Skeletal muscle tissue (tissue), 3 donors: ENCODE measurements at regions not wholly inside any gene's neighbourhood (a gene's known extent, or its start where the extent isn't known, plus 50 kb on each side); places are given as distances from the start of the nearest gene placed in this dataset.

Experiments
- H3K27ac ChIP-seq: one replicate; pipeline ENCODE4 v1.7.0; 2013; ENCODE audit warnings: mild to moderate bottlenecking, low read depth, low read length, inconsistent platforms
- H3K27me3 ChIP-seq, 3 donors: one replicate each; pipeline ENCODE4 v1.7.0; 2013; ENCODE audit warnings: low read length in 3 of 3; ENCODE audit not compliant: control insufficient read depth in 3 of 3, insufficient read depth in 3 of 3
- H3K36me3 ChIP-seq, 3 donors: one replicate each; pipeline ENCODE4 v1.7.0; 2013; ENCODE audit warnings: low read length in 3 of 3; ENCODE audit not compliant: control insufficient read depth in 3 of 3, insufficient read depth in 3 of 3
- H3K4me1 ChIP-seq, 3 donors: one replicate each; pipeline ENCODE4 v1.7.0; 2013; ENCODE audit warnings: low read length in 3 of 3, mild to moderate bottlenecking in 3 of 3; ENCODE audit not compliant: control insufficient read depth in 3 of 3, insufficient read depth in 3 of 3
- H3K4me3 ChIP-seq, 3 donors: one replicate each; pipeline ENCODE4 v1.7.0; 2013; ENCODE audit warnings: low read length in 3 of 3
- H3K9ac ChIP-seq, 3 donors: one replicate each; pipeline ENCODE4 v1.7.0; 2013; ENCODE audit warnings: low read length in 3 of 3, mild to moderate bottlenecking in 3 of 3, moderate library complexity in 2 of 3, low read depth in 1 of 3
- H3K9me3 ChIP-seq, 3 donors: one replicate each; pipeline ENCODE4 v1.7.0; 2013; ENCODE audit warnings: low read length in 3 of 3; ENCODE audit not compliant: control insufficient read depth in 3 of 3
- donor health status: Osteomylitis.

- Histone ChIP-seq H3K36me3 (no peaks in the 10 kb centered on the region), H3K9me3 (no peaks in the 10 kb centered on the region), H3K27me3 (no peaks in the 10 kb centered on the region), H3K4me1 (peaks cover 4 to 16% (median 7%) of the 10 kb centered on the region in 3 donors), H3K4me3 (no peak overlapping the region), H3K27ac (no peak overlapping the region), H3K9ac (no peak overlapping the region)
Observed at GRCh38 chr1:222034790-222035189, 292.9 kb upstream of the DUSP10 start.

GRCh38 chr1:222033450-222033849 is 291.6 kb upstream of the DUSP10 start:
- H3K9me3 ChIP-seq: no peaks in the 10 kb centered on the region
- no peak overlapping the region for H3K4me3 ChIP-seq
- no peak overlapping the region for H3K9ac ChIP-seq
- peaks cover 0 to 9% (median 4%) of the 10 kb centered on the region in 3 donors for H3K4me1 ChIP-seq
- no peaks in the 10 kb centered on the region for H3K36me3 ChIP-seq
- no peaks in the 10 kb centered on the region for H3K27me3 ChIP-seq
- no peak overlapping the region for H3K27ac ChIP-seq

GRCh38 chr1:222031318-222031717 is 289.4 kb upstream of the DUSP10 start:
- Histone ChIP-seq H3K27me3 (no peaks in the 10 kb centered on the region), H3K9me3 (no peaks in the 10 kb centered on the region), H3K27ac (no peak overlapping the region), H3K36me3 (no peaks in the 10 kb centered on the region), H3K9ac (no peak overlapping the region), H3K4me3 (no peak overlapping the region), H3K4me1 (peaks cover 4 to 15% (median 4%) of the 10 kb centered on the region in 3 donors)

DNA sequence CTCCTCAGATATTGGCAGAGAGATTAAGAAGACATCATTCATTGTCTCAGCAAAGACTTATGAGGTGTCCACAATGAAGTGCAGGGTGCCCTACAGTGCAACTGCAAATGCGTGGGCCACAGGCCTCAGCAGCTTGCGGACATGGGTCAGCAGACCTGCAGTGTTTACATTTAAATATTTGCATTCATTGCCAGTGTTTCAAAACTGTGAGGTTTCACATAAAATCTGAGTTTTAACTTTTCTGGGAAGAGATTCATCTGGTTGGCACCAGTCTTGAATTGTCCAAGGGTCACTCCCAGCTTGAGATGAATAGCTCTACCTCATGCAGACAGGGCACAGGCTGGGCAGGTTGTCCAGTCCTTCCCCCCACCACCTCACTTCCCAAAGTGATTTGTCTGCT is 286.8 kb upstream of the DUSP10 start:
- no peaks in the 10 kb centered on the region for H3K27me3 ChIP-seq
- no peaks in the 10 kb centered on the region for H3K36me3 ChIP-seq
- no peaks in the 10 kb centered on the region for H3K9me3 ChIP-seq
- no peak overlapping the region for H3K4me3 ChIP-seq
- peaks cover 4 to 17% (median 4%) of the 10 kb centered on the region in 3 donors for H3K4me1 ChIP-seq
- no peak overlapping the region for H3K9ac ChIP-seq
- no peak overlapping the region for H3K27ac ChIP-seq

GRCh38 chr1:222028116-222028515 is 286.2 kb upstream of the DUSP10 start:
- Histone ChIP-seq H3K27ac (no peak overlapping the region), H3K36me3 (no peaks in the 10 kb centered on the region), H3K4me1 (peaks cover 4 to 17% (median 4%) of the 10 kb centered on the region in 3 donors), H3K4me3 (no peak overlapping the region), H3K27me3 (no peaks in the 10 kb centered on the region), H3K9ac (no peak overlapping the region), H3K9me3 (no peaks in the 10 kb centered on the region)

DNA sequence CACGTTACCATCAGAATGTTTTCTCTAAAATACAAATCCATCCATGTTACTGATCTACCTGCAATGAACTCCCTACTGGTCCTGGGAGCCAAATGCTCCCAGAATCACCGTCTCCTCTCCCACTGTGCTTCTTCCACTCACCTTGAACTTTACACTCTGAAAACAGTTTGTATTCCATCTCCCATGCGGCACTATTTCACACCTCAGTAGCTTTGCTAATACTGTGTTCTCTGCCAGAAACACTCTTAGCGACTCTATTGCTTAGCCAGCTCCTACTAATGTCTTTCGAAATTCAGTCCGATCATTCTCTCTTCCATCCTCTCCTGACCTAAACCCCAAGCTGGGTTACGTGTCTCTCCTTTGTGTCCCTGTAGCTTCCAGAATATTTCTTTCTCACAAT is 284.4 kb upstream of the DUSP10 start:
- H3K9me3 ChIP-seq: no peaks in the 10 kb centered on the region
- H3K27ac ChIP-seq: no peak overlapping the region
- H3K4me3 ChIP-seq: peak overlapping the region in 1 of 3 donors; percentile 17
- H3K36me3 ChIP-seq: no peaks in the 10 kb centered on the region
- no peak overlapping the region for H3K9ac ChIP-seq
- H3K27me3 ChIP-seq: no peaks in the 10 kb centered on the region
- peaks cover 0 to 9% (median 4%) of the 10 kb centered on the region in 3 donors for H3K4me1 ChIP-seq

GRCh38 chr1:222023025-222023424 is 281.1 kb upstream of the DUSP10 start:
- Histone ChIP-seq H3K9ac (no peak overlapping the region), H3K4me3 (no peak overlapping the region), H3K36me3 (no peaks in the 10 kb centered on the region), H3K4me1 (peaks cover 0 to 13% (median 8%) of the 10 kb centered on the region in 3 donors), H3K9me3 (no peaks in the 10 kb centered on the region), H3K27ac (no peak overlapping the region), H3K27me3 (no peaks in the 10 kb centered on the region)

- Histone ChIP-seq H3K27me3 (no peaks in the 10 kb centered on the region), H3K36me3 (no peaks in the 10 kb centered on the region), H3K27ac (no peak overlapping the region), H3K9me3 (no peaks in the 10 kb centered on the region), H3K4me1 (peaks cover 0 to 12% (median 8%) of the 10 kb centered on the region in 3 donors), H3K4me3 (no peak overlapping the region), H3K9ac (no peak overlapping the region)
Observed at GRCh38 chr1:222021129-222021528, 279.2 kb upstream of the DUSP10 start.

- Histone ChIP-seq H3K27ac (no peak overlapping the region), H3K27me3 (no peaks in the 10 kb centered on the region), H3K9ac (no peak overlapping the region), H3K4me1 (peaks cover 0 to 12% (median 8%) of the 10 kb centered on the region in 3 donors), H3K9me3 (no peaks in the 10 kb centered on the region), H3K4me3 (no peak overlapping the region), H3K36me3 (no peaks in the 10 kb centered on the region)
Observed at GRCh38 chr1:222020553-222020952, 278.7 kb upstream of the DUSP10 start.

GRCh38 chr1:222019029-222019428 is 277.1 kb upstream of the DUSP10 start:
- Histone ChIP-seq H3K27me3 (no peaks in the 10 kb centered on the region), H3K27ac (no peak overlapping the region), H3K4me3 (no peak overlapping the region), H3K9me3 (no peaks in the 10 kb centered on the region), H3K9ac (no peak overlapping the region), H3K4me1 (peaks cover 0 to 12% (median 8%) of the 10 kb centered on the region in 3 donors), H3K36me3 (no peaks in the 10 kb centered on the region)

- Histone ChIP-seq H3K9me3 (no peaks in the 10 kb centered on the region), H3K27ac (no peak overlapping the region), H3K9ac (no peak overlapping the region), H3K4me1 (peaks cover 0 to 12% (median 8%) of the 10 kb centered on the region in 3 donors), H3K4me3 (no peak overlapping the region), H3K36me3 (no peaks in the 10 kb centered on the region), H3K27me3 (no peaks in the 10 kb centered on the region)
Observed at GRCh38 chr1:222018041-222018440, 276.2 kb upstream of the DUSP10 start.
